Testis (tissue), 2 donors: ENCODE measurements at regions not wholly inside any gene's neighbourhood (a gene's known extent, or its start where the extent isn't known, plus 50 kb on each side); places are given as distances from the start of the nearest gene placed in this dataset.

ENCODE experiments used
- DNase-seq: peaks from one replicate; pipeline ENCODE4 v3.0.0-alpha.2; 2019
- H3K27ac ChIP-seq, 2 donors: fragments of 200-600 bp; sonication (generic); one replicate each; pipeline ENCODE4 v1.5.1; 2019
- H3K27me3 ChIP-seq: fragments of 200-600 bp; sonication (generic); one replicate; pipeline ENCODE4 v1.5.1; 2019
- H3K36me3 ChIP-seq: fragments of 200-600 bp; sonication (generic); one replicate; pipeline ENCODE4 v1.5.1; 2017; ENCODE audit warnings: low read depth; ENCODE audit errors: missing control alignments
- H3K4me1 ChIP-seq: fragments of 200-600 bp; sonication (generic); one replicate; pipeline ENCODE4 v1.5.1; 2019
- H3K4me3 ChIP-seq, 2 donors: fragments of 200-600 bp; sonication (generic); one replicate each; pipeline ENCODE4 v1.5.1; 2017 to 2019
- H3K9me3 ChIP-seq: fragments of 200-600 bp; sonication (generic); one replicate; pipeline ENCODE4 v1.5.1; 2017
- POLR2A ChIP-seq: fragments of 450-650 bp; IDR thresholded peaks from one replicate; pipeline ENCODE4 v1.6.1; 2017; ENCODE audit warnings: antibody characterized with exemption, mild to moderate bottlenecking, moderate library complexity
- WGBS, 2 donors: methylation state at CpG; one replicate each; pipeline ENCODE4 v1.1.5; 2018; 5-methylcytosine and 5-hydroxymethylcytosine counted together
- intact Hi-C: fragments of 100-400 bp; cut with DNase I; formaldehyde crosslinking; loops from one replicate; pipeline ENCODE4 v1.15.1; 2023; ENCODE audit warnings: low total_unique reads
- TF ChIP-seq, protein P1 (sequence below), 3 experiments: fragments of 450-650 bp in 2 of 3; fragments of 200-600 bp in 1 of 3; sonication (generic) in 1 of 3; IDR thresholded peaks; one replicate each; pipeline ENCODE4 v1.5.1; 2016 to 2019; ENCODE audit warnings: antibody characterized with exemption in 3 of 3, mild to moderate bottlenecking in 2 of 3, moderate library complexity in 1 of 3

DNA sequence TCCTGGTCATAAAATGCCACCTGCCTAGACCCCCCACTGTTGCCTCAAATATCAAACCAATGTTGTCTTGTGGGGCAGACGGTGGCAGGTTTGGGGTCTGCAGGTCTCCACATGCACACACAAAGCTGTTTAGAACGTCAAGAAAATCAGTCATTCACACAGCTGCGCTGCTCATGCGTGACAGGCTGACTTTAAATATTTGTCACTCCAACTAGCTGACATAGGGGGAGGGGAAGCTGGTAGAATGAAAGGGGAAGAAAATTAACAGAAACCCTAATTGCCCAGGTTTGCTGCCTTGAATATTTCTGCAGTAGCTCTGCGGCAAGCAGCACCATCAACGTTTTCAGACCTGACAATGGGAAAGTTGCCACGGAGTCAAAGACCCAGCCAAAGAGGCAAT lies 201.8 kb downstream of the ABHD5 start:
- H3K4me3 ChIP-seq, result no peak overlapping the region
- intact Hi-C loops, result no loop called here
- DNase-seq, result no peak
- no peaks in the 10 kb centered on the region for H3K9me3 ChIP-seq
- no peaks in the 10 kb centered on the region for H3K27me3 ChIP-seq
- H3K27ac ChIP-seq, result no peak overlapping the region
- TF ChIP-seq, protein P1, sequence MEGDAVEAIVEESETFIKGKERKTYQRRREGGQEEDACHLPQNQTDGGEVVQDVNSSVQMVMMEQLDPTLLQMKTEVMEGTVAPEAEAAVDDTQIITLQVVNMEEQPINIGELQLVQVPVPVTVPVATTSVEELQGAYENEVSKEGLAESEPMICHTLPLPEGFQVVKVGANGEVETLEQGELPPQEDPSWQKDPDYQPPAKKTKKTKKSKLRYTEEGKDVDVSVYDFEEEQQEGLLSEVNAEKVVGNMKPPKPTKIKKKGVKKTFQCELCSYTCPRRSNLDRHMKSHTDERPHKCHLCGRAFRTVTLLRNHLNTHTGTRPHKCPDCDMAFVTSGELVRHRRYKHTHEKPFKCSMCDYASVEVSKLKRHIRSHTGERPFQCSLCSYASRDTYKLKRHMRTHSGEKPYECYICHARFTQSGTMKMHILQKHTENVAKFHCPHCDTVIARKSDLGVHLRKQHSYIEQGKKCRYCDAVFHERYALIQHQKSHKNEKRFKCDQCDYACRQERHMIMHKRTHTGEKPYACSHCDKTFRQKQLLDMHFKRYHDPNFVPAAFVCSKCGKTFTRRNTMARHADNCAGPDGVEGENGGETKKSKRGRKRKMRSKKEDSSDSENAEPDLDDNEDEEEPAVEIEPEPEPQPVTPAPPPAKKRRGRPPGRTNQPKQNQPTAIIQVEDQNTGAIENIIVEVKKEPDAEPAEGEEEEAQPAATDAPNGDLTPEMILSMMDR (IDR thresholded peaks at IDR 0.05), result no peak
- TF ChIP-seq POLR2A, result no peak
- 45 to 55% methylated on average over 7 of the region's 7 CpGs for WGBS, 2 donors
- no peaks in the 10 kb centered on the region for H3K36me3 ChIP-seq
- no peaks in the 10 kb centered on the region for H3K4me1 ChIP-seq

DNA sequence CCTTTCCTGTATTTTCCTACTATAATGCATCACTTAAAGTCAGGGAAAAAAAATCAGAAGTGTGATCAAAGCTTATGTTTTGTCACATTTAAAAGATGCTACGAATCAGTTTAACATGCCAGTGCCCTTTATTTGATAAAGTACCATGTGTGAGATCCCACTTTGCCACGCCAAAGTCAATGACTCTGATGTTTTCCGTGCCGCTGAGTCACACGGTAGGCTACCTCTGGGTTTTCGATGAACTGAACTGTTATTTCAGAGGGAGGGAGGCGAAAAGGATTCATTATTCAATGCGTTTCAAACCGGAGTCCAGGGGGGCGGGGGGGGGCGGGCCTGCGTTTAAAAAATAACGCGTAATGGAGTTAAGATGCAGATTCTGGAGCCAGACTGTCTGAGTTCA lies 203.0 kb downstream of the ABHD5 start:
- H3K9me3 ChIP-seq, result no peaks in the 10 kb centered on the region
- TF ChIP-seq, protein P1 (IDR thresholded peaks at IDR 0.05), result no peak
- no peak for TF ChIP-seq POLR2A
- no peak for DNase-seq
- H3K36me3 ChIP-seq, result no peaks in the 10 kb centered on the region
- H3K4me1 ChIP-seq, result no peaks in the 10 kb centered on the region
- H3K27me3 ChIP-seq, result no peaks in the 10 kb centered on the region
- intact Hi-C loops, result no loop called here
- 23 to 24% methylated on average over 10 to 14 of the region's 14 CpGs for WGBS, 2 donors
- H3K4me3 ChIP-seq, result peak overlapping the region; percentile 27 to 29
- H3K27ac ChIP-seq, result peak overlapping the region in 1 of 2 donors; percentile 0

DNA sequence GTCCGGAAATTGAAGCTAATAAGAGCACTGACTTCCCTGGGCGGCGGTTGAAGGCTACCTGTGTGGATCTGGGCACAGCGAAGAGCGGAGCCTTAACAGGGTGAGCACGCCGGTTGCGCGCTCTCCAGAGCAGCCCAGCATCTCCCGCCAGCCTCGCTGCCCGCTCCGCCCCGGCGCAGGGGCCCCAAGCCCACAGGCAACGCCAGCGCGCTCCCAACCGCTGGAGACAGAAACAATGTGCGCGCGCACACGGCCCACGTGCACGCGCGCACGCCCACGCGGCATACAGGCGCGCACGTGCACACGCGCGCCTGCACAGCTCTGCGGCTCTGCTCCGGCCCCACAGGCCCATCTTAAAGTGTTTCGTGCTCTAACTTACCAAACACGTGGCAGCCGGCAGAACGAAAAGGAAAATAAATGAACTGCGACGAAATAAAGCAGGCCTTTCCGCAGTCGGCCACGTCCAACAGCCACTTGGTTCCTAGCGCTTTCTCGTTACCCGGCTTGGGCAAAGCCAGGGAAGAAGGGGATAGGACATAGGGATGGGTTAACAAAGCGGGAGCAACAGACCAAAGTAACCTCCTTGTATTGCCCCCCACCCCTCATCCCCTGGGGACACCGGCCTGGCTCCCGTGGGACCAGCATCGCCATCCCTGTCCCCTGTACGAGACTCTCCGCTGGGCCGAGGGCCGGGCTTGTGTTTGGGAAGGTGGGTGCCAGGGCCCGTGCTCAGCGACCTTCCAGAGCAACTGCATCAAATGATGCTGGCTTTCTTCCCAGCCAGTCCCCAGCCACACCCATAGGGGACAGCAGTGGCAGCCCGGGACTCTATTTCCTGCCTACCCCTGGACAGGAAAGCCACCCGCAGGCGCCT lies 203.7 kb downstream of the ABHD5 start:
- peak overlapping the region; percentile 27 to 29 for H3K4me3 ChIP-seq
- DNase-seq, result peak; percentile 85

DNA sequence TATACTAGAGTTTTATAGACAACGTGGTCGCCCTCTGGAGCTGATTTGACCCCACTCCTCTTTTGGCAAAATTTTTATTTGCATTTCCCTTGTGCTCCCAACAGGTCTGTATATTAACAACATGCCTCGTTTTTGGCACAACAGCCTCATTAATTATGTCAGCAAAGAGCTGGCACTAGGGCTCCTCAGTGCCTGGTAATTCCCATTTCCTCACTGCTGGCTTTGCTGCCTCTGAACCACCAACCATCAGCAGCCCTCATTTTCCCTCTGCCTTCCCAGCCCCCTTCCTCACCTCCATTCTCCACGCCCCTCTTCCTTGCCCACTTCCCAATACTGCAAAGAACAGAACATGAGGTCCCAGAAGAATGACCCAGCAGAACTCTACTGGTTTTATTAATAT lies 204.8 kb downstream of the ABHD5 start:
- no peak for DNase-seq
- Histone ChIP-seq H3K4me3 (no peak overlapping the region), H3K4me1 (no peaks in the 10 kb centered on the region), H3K27me3 (no peaks in the 10 kb centered on the region), H3K9me3 (no peaks in the 10 kb centered on the region), H3K27ac (no peak overlapping the region), H3K36me3 (no peaks in the 10 kb centered on the region)
- intact Hi-C loops, result no loop called here
- 66 to 73% methylated on average over 4 of the region's 4 CpGs for whole genome bisulfite sequencing, 2 donors
- no peak for TF ChIP-seq POLR2A
- TF ChIP-seq, protein P1 (IDR thresholded peaks at IDR 0.05), result no peak

More for the DNA sequence above, 203.7 kb downstream of the ABHD5 start:
- H3K36me3 ChIP-seq, result no peaks in the 10 kb centered on the region
- no peak for TF ChIP-seq POLR2A
- TF ChIP-seq, protein P1 (IDR thresholded peaks at IDR 0.05), result no peak
- 8 to 16% methylated on average over 37 to 57 of the region's 63 CpGs for WGBS, 2 donors
- H3K9me3 ChIP-seq, result no peaks in the 10 kb centered on the region
- peak overlapping the region; percentile 0 to 25 for H3K27ac ChIP-seq
- no peaks in the 10 kb centered on the region for H3K4me1 ChIP-seq
- no peaks in the 10 kb centered on the region for H3K27me3 ChIP-seq
- intact Hi-C loops, result no loop called here

DNA sequence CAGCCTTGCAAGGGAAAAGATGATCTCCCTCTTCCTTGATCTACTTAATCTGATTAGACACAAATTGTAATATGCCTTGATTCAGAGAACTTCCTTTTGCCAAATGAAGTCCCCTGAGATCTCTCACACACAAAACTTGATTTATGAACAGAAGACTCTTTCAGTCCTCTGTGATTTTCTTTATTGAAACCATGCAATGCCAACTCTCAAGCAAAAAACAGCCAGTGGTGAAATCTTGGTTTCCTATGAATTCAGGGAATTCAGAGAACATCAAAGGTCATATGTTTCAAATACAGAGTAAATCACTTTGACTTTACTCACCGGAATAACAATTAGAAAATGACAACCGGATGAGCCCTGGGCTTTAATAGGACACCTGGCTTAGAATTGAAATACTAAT lies 211.7 kb downstream of the ABHD5 start:
- Histone ChIP-seq H3K27me3 (no peaks in the 10 kb centered on the region), H3K4me3 (no peak overlapping the region), H3K9me3 (no peaks in the 10 kb centered on the region), H3K36me3 (no peaks in the 10 kb centered on the region), H3K4me1 (no peaks in the 10 kb centered on the region), H3K27ac (no peak overlapping the region)
- no peak for TF ChIP-seq POLR2A
- TF ChIP-seq, protein P1 (IDR thresholded peaks at IDR 0.05), result no peak
- intact Hi-C loops, result no loop called here
- WGBS, 2 donors, result 89 to 96% methylated on average over 2 of the region's 2 CpGs
- no peak for DNase-seq
